ENCODE measurements at regions not wholly inside any gene's neighbourhood (a gene's known extent, or its start where the extent isn't known, plus 50 kb on each side); places are given as distances from the start of the nearest gene placed in this dataset.
"Not testable (repeated sequence)": the region's sequence is repeated elsewhere in the genome, so short reads cannot be mapped to it uniquely, and the experiment has no call there.

DNA sequence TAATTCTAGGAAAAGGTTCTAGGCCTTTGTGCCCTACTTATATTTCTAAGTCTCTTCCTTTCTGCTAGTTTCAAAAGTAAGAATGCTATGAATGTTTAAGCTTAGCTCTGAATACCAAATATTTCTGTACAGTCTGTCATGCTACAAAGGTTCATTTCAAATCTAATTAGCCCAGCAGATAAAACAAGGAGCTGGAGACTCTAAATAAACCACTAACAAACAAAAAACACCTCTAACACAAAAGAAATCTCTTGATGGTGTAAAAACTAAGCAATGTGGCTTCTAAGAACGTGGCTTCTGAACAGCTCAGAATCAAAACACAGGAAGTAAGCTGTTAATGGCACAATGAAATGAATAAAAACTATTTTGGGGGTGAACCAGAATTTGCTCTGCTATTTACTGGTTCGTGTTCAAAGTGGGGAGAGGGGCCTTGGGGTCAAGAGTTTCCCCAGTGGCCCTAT is 198.3 kb downstream of the BCAS1 start:
- DNase-seq = no peak

DNA sequence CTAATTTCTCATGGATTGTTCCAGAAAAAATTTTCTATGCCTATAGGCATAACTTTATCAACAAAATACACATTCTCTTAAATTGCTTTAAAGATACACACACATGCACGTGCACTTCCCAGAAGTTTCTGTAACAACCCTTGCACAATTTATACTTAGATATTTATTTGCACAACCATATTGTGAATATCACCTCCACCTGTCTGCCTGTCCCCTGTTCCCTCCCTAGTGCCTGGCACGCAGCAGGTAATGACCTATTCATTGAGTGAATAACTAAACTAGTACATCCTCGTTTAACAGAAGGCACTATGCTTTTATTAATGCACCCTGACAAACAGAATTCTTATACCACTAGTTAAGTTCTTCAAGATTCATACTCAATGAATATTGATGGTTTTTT is 198.9 kb downstream of the BCAS1 start:
- DNase-seq = no peak

DNA sequence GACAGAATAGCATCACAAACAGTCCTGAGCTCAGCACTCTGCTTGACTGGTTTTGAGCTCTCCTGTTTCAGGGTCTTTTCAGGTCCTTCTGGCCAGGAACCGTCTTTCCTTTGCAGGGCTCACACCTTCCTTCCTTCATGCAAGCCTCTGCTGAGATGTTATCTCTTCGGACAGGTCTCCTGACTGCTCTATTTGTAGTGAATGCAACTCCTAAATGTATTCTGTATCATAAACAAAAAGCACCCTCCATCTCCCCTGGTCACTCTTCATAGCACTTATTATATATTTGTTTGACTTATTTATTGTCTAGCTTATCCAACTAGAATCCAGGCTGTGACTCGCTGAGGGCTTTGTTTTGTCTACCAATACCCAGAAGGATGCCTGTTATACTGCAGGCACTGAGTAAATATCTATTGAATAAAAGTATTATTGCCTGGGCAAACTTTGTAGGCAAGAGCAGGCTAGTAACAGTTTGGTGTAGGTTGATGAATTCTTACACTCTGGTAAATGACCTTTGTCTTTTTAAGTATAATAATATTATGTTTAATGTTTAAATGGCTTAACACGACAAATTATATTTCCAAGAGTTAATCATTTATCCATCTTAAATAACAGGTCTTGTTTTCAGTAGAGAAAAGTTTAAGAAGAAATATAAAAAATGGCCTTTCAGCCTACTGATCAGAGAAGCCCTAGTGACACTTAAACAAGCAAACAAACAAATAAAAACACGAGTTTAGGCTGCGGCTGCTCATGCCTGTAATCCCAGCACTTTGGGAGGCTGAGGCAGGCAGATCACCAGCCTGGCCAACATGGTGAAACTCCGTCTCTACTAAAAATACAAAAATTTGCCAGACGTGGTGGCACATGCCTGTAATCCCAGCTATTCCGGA is 199.7 kb downstream of the BCAS1 start:
- peak; percentile 36 for DNase-seq

DNA sequence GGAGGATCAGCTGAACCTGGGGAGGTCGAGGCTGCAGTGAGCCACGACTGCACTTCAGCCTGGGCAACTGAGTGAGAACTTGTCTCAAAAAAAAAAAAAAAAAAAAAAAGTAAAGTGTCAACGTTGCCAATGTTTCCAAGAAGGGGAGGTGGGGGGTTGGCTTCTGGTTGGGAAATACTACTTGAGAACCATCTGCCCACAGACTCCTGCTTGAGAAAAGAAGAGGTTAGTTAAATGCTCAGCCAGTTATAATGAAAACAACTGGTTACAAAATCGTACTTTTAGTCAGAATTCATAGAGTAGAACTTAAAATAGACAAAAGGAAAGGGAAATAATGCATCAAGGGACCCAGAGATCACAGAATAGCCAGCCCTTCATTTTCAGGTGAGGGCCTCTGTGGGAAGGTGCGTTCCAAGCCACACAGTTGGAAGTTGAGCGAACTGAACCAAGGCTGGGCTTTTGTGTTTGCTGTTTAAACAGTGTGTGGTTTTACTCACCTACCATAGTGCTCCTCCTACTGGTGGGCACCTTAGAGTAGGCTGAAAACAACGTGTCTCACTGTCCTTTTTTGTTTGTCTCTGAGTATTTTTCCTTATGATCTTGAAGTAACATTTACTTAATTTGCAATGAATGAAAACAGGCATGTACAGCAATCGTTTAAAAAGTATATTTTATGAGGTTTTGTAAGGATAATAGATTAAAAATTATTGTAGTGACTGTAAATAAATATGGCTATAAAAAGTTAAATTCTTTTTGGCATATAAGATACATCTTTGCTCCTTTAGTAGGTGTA is 200.7 kb downstream of the BCAS1 start:
- DNase-seq = peak; percentile 86

DNA sequence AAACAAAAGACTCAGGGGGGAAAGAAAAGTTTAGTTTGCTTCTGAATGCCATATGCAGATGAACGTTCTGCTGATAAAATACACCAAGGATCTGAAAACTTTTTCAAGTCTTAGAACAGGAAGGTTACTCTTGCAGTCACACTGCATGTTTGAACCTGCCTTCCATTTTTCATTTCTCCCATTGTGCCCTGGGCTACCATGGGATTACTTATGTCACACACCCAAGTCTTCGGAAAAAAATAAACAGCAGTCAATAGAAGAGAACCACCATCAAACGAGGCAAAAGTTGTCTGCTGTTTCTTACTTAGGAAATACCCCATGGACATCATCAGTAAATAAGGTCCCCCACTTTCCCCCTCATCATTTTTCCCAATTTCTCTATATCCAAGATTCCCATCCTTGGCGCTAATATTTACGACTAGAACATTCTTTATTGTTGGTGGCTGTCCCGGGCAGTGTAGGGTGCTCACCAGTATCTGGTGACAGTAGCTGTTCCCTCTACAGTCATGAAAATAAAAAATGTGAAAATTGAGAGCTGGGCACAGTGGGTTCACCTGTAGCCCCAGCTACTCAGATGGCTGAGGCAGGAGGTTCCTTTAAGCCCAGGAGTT is 202.5 kb downstream of the BCAS1 start:
- no peak for DNase-seq

DNA sequence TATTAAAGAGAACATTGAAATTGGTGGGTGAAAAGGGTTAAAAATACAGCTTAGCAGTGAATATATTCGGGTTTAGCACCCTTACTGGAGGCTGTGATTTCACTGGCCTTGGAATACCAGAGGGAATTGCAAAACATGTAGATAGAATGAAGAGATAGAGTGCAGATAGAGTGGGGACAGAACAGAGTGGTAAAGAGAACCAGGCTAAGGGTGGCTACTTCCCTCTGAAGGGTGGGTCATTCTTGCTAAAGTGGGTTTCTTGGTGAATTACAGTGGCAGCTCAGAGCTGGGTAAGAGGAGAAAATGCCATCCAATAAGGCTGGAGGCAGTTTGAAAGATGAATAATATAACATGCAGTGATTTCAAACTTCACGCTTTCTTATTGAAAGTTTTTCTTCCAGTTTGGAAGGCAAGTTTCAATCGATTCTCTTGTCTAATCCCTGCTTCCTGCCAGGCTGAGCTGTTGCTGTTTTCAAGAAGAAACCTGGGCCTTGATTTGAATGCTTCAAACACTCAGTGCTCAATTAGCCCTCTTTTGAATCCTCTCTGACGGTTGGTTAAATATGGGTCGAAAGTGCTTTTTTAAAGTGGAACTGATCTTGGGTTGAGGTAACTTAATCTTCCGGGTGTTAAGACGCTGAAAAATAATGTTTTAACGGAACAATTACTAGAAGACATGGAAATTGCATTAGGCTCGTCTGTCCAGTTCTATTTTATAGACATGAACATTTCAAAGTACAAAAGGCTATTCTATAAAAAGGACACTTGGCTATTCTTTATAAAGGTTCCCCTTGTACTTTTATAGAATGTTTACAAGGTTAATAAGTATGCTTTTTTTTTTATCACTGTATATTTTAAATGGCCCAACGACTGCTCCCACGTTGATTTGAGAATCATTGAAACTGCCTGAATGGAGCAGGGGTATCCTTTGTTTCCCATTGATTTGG is 203.3 kb downstream of the BCAS1 start:
- no peak for DNase-seq

DNA sequence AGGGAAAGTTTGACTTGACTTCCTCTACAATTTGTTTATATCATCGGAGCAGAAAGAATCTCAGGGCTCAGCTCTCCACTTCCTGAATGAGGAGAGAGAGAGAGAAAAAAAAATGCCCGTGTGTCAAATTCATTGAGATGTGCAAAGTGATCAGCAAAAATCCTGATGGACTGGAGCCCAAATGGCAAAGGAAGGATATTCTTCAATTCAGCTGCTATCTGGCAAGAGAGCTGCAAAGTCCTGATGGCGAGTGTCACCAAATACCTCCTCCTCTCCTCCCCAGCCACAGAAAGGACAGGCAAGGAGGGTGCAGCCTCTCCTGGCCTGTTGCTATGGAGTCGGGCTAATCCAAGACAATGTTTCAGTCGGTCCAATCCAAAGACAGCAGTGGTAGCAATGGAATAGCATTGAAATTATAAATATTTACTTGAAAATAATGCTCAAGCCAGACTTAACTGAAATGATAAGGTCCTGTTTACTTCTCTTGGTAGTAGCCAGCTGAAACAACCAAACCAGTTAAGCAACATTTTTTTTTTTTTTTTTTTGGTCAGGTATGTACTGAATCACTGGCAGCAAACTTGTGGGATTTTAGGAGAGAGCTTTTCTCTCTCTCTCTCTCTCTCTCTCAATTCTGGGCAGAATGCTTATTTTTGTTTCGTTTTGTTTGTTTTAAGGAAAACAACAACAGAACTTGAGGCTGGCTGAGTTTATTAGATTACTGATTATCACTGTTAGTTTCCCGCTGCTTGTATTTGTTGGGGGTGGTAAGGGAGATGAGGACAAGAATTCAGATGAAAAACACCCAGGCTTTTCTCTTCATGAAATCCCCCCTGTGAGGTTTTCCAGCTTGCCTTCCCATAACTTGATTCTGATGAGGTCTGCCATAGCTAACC is 204.2 kb downstream of the BCAS1 start:
- DNase-seq = peak; percentile 63

DNA sequence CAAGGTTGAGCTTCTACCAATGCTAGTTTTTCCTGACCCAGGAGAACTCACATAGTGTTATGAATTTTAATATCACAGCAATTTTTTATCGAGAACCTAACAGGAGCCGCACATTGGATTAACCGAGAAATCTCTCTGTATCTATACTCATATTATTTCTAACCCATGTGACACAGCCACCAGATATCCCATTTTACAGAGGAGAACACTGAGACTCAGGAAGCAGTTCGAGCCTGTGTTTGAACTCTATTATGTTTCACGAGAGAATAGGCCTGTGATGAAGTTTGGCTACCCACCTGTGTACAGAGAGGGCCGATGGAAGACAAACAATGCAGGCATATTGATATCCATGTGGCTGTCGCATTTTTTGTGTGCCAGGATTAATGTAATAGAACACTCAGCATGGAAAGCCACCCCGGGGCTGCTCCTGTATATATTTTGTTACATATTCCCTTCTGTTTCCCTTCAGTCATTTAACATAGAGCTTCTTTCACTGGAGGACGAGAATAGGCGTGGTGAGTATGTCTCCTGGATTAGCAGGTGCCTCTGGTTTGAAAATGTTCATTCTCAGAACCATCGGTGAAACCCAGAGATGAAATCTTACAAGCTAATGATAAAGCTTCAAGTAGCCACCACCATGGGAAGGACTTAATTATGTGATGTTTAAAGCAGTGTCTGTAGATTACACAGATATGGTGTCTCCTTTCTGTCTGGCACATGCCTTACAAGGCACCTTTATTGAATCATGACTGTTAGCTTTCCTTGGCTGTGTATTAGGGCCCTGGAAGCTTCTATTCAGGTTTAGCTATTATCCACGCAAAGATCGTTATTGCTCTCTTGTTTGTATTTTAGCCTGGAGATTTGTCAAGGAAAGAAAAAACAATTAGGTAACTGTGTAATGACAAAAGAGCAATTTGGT is 205.4 kb downstream of the BCAS1 start:
- not testable (repeated sequence) for DNase-seq

DNA sequence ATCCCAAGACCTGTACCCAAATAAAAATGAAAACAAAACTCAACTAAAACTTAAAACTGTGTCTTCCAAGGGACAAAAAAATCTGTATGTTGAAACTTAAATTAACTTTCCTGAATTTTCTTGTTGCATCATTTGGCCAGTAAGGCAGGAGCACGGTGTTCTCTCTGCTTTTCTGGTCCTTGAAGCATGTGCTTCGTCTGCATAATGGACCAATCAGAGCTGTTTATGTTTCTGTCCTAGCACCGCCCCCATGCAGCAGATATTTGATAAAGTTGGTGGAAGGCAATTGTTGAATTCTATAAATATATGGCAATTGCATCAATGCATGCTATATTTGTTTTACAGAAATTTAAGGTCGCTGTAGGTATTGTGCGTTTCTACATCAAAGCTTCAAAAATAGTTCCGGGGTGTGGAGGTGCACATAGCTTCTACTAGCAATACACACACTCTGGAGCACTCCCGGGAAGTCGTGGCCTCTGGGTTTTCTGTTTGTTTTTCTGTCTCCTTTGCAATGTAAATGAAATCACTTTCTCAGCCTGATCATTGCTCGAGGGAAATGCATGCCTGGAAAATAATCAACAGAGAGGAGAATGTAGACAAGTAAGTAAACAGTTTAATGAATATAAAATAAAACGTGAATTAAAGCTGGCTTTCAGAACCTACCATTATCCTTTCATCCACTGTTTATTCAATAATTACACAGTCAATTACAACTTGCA is 206.3 kb downstream of the BCAS1 start:
- peak; percentile 60 for DNase-seq

DNA sequence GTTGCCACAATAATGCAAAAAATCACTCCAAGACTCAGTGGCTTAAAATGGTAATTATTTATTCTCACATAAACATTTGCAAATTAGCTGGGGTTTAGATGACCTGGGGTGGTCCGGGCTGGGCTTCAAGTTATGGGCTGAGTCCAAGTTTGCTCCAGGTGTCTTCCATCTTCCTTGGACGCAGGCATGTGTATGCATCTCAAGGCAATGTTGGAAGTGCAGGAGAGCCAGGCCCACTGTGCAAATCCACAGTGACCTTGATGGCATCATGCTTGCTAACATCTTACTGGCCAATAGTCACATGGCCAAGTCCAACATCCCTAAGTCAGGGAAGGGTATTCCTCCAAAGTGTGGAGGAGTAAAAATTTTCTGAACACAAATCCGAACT is 206.9 kb downstream of the BCAS1 start:
- DNase-seq = not testable (repeated sequence)

DNA sequence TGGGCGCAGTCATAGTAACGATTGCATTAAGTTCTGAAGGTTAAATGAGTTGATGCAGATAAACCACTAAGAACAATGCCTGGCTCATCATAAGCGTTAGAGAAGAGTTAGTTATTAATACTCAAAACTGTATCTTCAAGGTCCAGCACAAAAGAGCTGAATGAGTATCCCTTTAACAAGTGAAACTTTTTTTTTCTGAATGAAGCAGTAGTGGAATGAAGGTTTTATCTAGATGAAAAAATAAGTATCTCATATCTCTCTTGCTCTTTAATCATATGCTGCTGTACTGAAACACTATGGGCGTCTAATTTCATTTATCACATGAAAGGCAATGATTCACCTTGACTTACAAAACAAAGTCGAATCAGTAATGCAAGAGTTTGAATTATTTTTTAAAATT is 207.4 kb downstream of the BCAS1 start:
- not testable (repeated sequence) for DNase-seq

DNA sequence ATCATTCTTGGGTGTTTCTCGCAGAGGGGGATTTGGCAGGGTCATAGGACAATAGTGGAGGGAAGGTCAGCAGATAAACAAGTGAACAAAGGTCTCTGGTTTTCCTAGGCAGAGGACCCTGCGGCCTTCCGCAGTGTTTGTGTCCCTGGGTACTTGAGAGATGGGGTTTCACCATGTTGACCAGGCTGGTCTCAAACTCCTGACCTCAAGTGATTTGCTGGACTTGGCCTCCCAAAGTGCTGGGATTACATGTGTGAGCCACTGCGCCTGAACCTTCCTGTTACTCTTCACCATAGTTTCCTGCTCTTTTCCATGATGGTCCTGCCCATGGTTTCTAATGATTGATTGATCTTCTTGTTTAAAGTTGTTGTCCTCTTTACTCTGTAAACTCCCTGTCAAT is 207.9 kb downstream of the BCAS1 start:
- DNase-seq = not testable (repeated sequence)

DNA sequence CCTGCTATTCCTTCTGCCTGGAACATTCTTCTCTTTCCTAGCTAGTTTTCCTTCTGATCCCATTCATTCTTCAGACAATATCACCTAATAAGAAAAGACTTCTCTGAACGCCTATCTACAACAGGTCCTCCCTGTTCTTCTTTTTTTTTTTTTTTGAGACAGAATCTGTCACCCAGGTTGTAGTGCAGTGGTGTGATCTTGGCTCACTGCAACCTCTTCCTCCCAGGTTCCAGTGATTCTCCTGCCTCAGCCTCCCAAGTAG is 208.3 kb downstream of the BCAS1 start:
- DNase-seq = not testable (repeated sequence)

DNA sequence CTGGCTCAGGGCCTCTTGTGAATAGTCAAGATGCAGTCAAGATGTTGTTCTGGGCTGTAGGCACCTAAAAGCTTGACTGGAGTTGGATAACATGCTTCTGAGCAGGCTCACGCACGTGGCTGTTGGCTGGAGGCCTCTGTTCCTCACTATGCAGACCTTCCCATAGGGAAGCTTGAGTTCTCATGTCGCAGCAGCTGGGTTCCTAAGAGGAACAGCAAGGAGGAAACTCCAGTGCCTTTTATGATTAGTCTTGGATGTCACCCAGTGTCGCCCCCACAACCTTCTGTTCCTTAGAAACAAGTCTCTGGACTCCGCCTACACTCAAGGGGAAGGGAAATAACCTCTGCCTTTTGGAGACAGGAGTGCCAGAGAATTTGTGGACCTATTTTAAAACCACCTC is 210.7 kb downstream of the BCAS1 start:
- DNase-seq = no peak

DNA sequence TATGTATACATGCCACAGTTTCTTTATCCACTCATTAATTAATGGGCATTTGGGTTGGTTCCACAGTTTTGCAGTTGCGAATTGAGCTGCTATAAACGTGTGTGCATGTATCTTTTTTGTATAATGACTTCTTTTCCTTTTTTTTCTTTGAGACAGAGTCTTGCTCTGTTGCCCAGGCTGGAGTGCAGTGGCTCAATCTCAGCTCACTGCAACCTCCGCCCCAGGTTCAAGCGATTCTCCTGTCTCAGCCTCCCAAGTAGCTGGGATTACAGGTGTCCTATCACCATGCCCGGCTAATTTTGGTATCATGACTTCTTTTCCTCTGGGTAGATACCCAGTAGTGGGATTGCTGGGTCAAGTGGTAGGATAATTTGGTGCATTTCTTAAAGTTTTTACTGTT is 211.4 kb downstream of the BCAS1 start:
- DNase-seq = not testable (repeated sequence)

DNA sequence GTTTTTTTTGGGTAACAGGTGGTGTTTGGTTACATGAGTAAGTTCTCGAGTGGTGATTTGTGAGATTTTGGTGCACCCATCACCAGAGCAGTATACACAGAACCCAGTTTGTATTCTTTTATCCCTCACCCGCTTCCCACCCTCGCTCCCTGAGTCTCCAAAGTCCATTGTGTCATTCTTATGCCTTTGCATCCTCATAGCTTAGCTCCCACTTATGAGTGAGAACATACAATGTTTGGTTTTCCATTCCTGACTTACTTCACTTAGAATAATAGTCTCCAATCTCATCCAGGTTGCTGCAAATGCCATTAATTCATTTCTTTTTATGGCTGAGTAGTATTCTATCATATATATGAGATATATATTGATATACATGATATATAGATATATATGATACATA is 211.9 kb downstream of the BCAS1 start:
- not testable (repeated sequence) for DNase-seq

DNA sequence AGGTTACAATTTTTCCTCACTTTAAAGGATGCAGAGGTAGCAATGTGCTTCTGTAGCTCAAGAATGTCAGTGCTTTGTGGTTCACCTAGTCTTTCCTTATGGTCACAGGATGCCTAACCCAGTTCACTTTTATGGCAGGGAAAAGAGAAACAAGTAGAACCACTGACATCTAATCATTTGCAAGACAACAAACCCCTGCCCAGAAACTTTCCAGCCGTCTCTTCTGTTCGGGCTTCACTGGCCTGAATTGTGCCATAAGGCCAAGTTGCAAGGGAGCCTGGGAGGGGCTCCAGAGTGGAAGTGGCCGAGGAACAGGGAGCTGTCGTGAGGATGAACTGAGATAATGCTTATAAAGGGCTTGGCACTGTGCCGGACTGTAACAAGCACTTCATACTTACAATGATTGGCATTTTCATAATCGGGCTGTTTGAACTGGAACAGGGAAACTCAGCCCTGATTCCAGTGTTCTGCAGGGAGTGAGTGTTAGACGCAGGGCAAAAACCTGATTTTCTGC is 212.6 kb downstream of the BCAS1 start:
- DNase-seq = peak; percentile 74

DNA sequence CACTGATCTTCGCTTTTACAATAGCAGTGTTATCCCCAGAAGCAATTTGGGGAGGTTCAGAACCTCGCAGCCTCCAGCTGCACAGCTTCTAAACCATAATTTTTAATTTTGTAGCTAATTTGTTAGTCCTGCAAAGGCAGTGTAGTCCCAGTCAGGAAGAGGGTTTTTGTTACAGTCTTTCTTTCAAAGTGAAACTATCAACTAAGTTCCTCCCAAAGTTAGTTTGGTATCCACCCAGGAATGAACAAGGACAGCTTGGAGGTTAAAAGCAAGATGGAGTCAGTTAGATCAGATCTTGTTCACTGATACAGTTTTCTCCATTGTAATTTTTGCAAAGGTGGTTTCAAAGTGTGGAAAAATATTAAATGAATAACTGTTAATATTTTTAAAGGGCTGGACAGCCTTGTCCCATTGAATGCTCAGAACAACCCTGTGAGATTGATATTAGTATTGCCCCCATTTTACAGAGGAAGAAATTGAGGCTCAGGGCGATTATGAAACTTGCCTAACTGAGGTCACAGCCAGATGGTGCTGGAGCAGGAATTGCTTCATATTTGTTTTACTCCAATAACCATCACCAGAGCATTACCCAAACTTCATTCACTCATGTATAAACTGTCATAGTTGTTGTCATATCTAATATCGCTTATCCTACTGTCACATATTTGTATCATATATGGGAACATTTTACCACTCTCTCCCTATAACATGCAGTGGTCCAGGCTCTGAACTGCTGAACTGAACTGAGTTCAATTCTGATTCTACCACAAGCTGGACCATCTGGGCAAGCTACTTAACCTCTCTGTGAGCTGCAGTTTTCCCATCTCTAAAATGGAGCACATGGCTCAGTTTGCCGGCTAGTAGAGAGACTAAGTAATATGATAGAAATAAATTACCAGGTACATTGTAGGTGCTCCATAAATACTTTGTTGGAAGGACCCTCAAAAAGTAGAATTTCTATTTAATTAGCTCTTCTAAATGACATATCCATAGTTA is 213.8 kb downstream of the BCAS1 start:
- DNase-seq = no peak
